SKM-1 (cell line): ENCODE measurements at regions not wholly inside any gene's neighbourhood (a gene's known extent, or its start where the extent isn't known, plus 50 kb on each side); places are given as distances from the start of the nearest gene placed in this dataset.

Experiments used
- DNase-seq: peaks from one replicate; lab custom pipeline; 2025; ENCODE audit not compliant: unreplicated experiment; lab: John Stamatoyannopoulos, UW

DNA sequence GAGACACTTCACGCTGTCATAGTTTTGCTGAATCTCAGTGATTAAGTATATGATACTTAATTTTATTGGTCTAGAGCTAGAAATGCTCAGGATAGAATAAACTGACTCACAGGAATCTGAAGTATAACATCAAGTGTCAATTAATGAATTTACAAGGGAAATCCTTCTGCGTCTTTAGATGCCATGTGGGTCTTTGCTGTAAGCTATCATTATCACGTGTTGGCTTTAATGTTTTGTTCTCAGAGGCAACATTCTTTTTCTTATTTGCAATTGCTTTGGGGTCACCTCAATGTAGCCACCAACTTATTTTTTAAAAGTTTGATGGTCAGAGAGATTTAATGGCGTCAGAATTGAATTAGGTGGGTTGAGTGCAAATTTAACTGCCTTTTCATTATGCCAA lies 680.1 kb upstream of the PTBP2 start:
- DNase-seq = no peak

DNA sequence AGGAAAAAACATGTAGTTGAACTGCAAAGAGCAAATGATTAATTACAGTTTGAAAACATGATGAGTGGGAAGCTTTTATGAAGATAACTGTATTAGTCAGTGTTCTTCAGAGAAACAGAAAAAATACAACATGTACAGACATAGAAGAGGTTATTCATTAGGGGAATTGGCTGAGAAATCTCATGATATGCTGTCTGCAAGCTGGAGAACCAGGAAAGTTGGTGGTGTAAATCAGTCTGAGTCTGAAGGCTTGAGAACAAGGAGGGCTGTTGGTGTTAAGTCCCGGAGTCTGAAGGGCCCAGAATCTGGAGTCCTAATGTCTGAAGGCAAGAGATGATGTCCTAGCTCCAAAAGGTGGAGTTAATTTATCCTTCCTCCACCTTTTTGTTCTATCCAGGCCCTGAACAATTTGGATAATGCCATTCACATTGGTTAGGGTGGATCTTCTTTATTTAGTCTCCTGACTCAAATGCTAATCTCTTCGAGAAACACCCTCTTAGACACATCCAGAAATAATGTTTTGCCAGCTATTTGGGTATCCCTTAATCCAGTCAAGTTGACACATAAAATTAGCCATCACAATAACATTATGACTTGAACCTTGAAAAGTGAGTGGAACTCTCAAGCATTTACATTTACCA lies 672.9 kb upstream of the PTBP2 start:
- no peak for DNase-seq

DNA sequence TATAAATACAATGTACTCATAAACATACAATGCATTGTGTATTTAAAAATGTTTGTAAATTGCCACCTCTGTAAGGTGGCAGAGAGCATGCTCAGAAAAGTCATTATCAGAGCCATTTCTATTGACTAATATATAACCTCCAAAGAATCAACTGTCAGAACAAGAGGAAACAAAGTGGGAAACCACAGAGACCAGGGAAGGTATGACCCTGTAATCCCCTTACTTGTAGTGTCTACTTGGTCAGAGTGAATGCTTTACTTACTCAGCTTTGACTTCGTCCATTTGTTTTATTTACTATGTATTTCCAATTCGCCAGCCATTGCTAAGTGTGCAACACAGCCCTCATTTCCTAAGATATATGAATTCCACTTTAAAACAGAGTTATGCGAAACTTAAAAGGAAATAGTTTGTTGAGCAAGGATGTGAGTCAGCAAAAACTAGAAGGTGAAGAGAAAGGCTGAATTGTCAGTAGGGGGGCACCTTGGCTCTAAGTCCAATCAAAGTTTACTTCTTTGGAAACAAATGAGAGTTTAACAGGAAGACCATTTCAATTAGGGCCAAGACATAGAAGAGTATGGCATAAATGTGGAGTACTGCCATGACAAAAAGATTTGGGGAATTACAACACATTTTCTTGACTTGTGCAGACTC lies 671.7 kb upstream of the PTBP2 start:
- peak; percentile 6 for DNase-seq

DNA sequence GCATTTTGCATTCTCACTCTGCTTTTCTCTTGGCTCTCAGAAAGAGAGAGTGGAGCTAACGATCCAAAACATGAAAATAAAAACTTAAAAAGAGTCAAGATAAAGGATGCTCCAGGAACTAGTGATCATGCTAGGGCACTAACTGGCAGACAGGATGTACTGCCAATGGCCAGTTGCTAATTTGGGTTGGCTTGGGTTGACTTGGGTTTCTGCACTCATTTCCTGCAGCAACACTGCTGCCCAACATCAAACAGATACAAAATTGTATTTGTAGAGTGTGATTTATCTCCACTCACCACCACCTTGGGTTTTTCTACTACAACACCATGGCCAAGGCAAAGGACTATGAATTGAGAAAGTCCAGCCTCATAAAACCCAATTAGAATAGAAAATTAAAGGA lies 662.3 kb upstream of the PTBP2 start:
- DNase-seq = no peak

DNA sequence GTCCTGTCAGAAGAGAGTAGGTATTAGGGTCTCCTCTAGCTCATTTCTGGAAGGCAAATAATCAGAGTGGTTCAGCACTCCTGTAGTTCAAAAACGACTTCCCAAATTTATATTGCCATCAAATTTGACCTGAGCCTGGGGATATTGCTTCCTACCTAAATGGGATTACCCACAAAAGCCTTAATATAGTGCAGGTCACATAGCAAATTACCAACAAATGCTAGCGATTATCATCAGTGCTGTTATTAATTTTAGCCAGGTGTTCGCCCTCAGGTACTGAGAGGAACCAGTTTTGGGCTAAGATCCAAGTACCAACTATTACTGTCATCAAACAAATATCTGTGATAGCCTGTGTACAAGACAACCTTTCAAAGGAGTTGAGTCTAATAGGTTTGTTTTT lies 661.8 kb upstream of the PTBP2 start:
- DNase-seq = no peak

DNA sequence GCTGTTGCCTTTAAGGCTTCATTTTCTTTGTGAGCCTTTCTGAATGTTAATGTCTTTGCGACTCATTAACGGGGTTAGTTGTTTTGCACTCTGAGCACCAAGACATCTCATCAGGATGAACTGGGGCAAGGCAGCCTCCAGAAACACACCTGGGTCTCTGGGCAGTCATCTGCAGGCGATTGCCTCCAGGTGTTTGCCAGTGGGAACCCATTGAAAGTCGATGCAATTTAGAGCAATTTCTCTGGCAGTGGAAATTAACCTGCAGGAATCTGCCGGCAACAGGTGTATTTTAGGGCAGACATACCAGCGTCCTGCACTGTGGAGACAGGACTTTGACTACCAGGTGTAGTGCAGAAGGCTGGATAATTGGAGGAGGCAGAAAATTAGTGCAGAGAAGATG lies 661.0 kb upstream of the PTBP2 start:
- no peak for DNase-seq

DNA sequence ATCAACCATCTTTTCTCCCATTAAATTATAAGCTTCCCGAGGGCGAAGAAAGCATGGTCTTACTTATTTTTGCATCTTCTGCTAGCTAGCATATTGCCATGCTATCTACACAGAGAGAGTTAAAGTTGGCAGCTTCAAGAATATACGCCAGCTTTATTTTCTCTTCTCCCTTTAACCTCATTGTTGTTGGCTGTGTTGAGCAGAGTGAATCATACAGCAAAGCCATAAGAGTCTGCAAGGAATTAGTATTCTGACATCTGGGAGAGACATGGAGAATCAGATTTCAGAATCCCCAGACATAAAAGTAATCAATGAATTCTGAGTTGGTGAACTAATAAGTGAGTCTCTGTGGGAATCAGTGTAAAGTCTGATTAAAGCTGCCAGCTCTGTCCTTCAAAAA lies 649.6 kb upstream of the PTBP2 start:
- DNase-seq = no peak

DNA sequence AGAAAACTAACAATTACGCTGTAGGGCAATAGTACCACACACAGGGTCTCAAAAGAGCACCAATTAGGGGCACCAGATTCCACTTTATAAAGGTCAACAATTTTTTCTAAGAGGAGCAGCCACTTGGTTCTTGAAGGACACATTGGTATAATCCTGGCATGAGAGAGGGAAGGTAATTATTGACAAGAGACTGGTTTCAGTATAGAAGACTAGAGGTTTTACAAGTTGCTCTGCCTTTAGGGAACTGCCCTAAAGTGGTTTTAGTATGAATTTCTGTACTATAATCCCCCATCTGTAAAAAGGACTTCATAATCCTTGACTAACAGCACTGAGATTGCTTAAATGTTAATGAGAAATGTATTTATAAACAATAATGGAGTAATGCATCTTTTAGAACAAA lies 648.5 kb upstream of the PTBP2 start:
- no peak for DNase-seq

DNA sequence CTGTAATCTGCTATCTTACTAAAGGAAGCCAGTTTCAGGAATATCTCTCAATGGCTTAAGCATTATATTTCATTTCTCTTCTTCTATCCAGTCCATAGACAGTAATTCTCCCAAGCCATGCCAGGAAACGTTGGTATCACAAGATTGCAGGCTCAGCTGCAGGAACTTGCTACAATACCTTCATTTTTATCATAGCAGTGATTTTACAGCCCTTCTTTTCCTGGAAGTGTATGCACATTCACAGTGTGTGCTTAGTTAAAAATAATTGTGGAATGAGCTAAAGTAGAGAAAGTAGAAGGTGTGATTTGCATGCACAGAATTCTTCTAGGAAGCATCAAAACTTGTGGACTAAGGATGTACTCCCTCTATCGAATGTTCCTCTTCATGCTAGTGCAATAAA lies 647.2 kb upstream of the PTBP2 start:
- DNase-seq = no peak

DNA sequence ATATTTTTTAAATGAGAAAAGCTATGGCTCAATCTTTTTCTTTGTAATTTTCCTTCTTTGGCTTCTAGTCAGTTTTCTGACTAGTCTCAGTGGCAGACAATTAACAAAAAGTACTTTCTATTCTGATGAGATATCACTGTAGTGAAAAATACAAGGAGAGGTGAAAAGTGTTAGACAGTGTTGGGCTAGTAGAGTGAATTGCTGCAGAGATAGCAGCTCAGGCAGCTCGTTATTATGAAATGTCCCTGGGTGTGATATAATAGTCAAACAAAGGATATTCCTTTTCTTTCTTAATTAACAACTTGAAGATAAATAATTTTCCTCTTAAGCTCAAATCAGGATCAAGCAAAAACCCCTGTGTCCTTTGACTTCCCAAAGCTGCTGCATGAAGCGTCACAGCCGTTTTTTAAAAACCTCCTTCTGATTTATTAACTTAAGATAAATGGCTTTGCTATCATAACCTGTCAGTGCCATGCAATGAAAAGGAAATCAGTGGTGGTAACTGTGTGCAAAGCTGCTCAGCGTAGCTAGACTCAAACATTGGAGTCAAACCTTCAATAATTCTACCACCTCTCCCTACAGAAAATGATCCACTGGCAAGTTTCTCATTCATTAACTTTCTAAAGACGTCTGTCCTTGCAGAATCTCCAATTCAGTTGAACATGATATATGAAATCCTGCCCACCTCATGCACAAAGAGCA lies 646.6 kb upstream of the PTBP2 start:
- DNase-seq = no peak

DNA sequence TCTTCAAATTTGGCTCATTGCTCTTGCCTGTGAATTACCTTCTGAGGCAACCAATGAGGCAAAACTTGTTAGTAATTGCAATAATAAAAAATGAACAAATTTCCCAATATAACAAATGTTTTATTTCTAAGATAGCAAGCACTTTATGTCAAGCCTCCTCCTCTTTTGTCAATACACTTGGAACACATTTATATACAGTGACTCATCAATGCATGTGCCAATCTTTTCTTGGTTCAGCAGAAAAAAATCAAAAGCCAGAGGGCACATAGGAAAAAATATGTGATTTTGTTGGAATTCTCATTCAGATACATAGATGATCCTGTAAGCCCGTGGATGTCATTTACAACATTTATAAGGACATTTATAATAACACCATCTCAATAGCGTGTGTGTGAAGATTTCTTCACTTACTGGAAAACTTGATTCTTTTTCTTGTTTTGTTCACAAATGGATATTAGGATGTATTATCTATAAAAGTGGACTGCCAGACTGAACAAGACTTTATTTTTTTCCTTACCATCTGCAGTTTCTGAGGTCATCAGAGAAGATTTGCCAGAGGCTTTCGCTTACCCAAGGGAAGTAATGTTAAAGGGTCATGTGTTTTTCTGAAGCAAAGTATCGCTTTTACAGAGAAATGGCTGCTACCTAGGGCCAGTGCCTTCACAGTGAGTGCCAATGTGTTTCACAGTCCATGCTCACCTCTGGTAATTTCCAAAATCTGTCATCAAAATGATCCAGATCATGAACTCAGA lies 645.7 kb upstream of the PTBP2 start:
- DNase-seq = no peak

DNA sequence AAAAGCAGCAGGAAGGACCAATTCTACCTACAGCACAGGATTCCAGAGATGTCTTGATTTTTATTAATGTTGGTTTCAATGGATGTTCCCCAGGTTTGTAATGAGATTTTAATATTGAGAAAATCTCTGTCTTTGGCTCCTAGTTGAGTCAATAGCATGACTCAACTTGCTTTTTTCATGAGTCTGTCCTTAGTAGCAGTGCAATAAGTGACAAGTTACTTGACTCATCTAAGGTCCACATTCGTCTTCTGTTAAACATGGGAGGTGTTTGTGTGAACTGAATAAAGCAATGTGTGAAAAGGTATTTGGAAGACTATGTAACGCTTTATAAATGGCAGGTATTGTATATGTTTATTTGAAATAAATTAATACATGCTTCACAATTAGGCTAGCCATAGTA lies 645.0 kb upstream of the PTBP2 start:
- DNase-seq = no peak

DNA sequence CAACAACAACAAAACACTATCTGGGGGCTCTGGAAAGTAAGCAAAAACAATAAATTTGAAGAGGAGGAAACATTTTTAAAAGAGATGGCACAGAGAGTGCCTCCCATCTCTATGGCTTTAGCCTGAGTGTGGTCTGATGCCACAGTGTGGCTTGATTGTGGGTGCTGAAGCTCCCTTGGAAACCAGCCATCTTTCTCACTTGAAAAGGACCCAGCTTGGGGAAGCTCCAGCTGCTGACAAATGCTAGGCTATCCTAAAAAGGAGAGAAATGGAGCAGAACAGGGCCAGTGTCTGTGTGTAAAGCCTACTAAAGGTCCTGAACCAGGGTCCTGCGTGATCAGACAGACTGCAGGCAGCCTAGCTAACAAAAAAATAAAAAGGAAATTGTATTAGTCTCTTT lies 642.0 kb upstream of the PTBP2 start:
- DNase-seq = no peak

DNA sequence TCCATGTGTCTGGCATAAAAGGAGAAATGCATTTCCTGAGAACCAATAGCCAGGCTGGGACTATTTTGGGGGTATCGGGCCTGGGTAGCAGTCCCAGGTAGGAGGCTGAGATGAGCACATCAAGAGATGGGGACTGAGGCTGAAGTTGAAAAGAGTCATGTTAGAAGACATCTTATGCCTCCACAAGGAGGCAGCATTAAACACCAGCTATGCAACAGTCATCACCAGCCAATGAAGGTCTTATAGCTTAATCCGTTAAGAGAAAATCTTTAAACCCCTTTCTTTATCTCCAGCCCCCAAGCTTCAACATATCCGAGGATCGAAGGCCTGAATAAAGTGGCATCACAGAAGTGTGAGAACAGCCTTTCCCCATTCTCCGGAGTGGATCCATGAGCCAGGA lies 640.7 kb upstream of the PTBP2 start:
- DNase-seq = no peak

DNA sequence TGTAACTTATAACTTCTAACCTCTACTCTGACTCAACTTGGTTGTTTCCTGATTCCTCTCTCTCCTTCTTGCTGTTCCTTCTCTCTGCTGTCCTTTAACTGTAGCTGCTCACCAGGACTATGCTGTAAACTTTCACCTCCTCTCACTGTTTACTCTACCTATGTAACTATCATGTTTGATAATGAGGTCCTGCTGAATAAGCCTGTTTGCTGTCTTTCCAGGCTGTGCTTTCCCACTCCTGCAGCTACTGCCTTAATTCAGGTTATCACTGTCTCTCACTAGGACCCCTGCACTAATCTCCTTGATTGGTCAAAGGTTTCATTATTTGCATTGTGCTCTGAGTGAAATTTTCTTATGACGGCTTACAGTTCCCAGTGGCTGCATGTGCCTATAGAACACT lies 633.9 kb upstream of the PTBP2 start:
- no peak for DNase-seq

DNA sequence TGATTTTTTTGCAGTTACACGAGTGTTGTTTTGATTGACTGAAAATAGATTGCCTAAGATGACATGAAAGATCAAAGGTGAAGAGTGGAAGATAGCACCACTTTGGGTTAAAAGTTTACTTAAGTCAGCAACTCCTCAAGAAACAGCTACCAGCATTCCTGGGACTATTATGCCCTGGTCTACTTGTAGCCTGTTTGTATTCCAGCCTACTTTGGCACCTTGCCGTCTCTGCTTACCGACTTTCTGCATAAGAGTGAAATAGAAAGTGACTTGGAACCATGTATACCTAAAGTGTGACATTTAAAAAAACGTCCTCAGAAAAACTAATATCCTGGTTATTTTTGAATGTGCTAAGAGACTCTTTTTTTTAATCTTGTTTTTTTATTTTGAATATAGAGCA lies 631.5 kb upstream of the PTBP2 start:
- DNase-seq = no peak

DNA sequence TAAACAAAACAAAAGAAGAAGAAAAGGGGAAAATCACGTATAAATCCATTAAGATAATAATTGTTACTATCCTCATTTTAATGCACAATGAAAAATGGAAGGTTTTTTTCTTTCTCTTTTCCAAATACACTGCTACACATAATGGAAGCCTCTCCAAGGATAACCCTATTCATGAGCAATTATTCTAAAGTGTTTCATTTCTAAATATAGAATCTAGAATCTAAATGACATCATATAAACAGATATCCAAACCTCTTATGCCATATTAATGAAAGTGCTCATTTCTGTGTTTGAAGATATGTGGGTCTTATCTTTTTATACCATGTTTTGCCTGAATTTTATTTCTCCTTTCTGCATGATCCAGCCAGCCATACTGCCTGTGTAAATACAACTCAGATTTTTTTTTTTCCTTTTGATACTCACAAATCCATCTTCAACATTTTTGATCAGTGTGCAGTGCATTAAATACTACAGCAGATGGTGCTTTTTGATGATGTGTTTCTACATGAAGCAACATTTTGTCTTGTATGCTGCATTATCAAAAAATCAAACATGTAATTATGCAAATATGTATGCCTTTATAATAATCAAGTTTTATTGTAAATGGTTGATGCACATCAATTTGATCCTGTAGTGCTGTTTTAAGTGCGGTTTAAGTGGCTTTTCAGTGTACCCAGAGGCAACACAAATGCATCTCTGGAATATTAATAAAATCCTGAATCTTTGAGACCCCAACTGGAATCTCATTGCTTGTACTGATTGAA lies 625.6 kb upstream of the PTBP2 start:
- no peak for DNase-seq

DNA sequence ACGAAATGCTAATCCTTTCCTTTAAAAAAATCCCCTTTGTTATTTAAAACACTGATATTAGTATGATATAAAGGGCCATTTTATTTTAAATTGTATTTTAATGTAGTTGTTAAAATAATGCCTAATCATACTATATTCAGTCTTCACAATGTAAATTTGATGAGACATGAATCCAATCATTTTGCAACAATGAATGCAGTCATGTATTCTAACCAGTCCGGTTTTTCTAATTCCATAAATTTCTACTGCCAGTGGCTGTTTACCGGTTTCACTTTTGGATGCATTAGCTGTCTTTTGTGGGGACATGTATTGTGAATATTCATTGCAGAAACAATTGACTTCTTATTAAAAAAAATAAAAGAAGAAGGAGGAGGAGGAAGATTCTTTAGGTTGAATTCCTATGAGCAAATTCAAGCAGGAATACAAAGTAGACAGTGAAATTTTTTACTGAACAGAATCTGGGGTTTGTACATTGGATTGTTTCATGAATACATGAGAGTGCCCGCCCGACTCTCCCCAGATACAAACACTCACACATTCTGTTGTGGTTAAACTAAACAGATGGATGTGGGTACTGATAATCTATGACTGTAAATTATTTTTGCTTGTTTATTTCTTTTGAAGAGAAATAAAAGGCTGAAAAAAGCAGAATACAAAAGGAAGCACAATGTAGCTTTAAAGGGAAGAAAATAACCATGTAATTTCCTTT lies 624.8 kb upstream of the PTBP2 start:
- no peak for DNase-seq

DNA sequence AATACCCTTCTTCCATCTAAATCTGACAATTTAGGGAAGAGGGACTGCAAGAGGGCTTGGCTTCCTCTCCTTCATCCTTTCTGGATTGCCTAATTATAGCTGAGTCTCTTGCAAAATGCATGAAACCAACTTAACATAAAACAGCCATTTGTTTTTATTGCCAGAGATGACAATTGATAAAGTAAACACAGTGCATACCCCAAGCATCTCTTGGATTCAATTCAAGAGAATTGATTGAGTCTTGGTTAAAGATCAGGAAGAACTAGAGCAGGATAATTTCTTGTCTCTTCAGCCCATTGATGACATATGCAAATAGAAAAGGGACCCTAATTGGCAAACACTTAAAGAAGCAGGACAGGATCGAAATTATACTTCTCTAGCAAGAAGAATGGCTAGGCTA lies 617.1 kb upstream of the PTBP2 start:
- DNase-seq = no peak

DNA sequence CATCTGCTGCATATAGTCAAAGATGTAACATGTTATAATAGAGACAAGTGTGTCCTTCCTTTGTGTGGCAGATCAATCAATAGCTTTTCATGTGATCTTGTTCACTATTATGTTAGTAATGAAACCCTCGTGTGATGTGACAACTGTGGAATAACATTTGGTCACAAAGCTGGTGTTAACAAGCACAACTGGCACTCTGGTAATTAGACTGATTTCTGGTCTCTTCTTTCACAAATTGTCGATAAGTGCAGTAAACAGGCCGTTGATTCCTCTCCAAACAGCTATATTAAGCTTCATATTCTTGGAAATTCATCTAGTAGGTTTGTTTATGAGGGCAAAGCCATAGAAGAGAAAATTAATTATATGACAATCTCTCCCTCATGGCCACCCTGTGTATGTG lies 616.7 kb upstream of the PTBP2 start:
- no peak for DNase-seq

DNA sequence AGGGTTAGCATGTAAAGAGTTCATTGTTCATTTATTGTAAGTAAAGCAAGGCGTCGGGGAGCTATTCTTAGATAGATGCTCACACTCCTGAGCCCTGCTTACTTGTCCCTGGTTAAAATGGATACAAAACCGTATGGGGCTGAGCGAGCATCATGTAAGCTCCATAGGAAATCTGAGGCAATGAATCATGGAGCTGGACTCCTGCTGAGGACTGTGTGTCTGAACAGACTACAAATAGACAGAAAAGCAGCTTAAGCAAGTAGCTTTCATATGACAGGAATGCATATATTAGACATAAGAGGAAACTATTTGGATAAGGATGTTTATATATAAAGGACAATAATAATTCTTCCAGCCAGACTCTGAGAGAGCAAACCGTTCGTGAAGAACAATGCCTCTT lies 604.9 kb upstream of the PTBP2 start:
- DNase-seq = no peak
